Fibroblast of lung (primary cell): ENCODE measurements at regions not wholly inside any gene's neighbourhood (a gene's known extent, or its start where the extent isn't known, plus 50 kb on each side); places are given as distances from the start of the nearest gene placed in this dataset.
A peak's percentile ranks its signal among the peaks of the same experiment; 100 is the strongest.

Experiments used
- DNase-seq, 2 donors: peaks; one replicate each; pipeline versions ENCODE4 v3.0.0 to v3.0.0-alpha.2; 2010; ENCODE audit warnings: low read depth in 2 of 2
- H2AFZ ChIP-seq: 2 replicates; pipeline ENCODE4 v1.5.1; 2012; ENCODE audit warnings: low read length, control low read depth, inconsistent platforms
- H3K27ac ChIP-seq: 2 replicates; pipeline ENCODE4 v1.5.1; 2011; ENCODE audit warnings: low read length, control low read depth; ENCODE audit not compliant: insufficient read depth
- H3K27me3 ChIP-seq: 2 replicates; pipeline ENCODE4 v1.5.1; 2011; ENCODE audit warnings: mild to moderate bottlenecking, low read length; ENCODE audit not compliant: control insufficient read depth, insufficient read depth
- H3K36me3 ChIP-seq: 2 replicates; pipeline ENCODE4 v1.5.1; 2011; ENCODE audit warnings: low read length; ENCODE audit not compliant: control insufficient read depth, insufficient read depth
- H3K4me1 ChIP-seq: 2 replicates; pipeline ENCODE4 v1.5.1; 2011; ENCODE audit warnings: low read length; ENCODE audit not compliant: control insufficient read depth, insufficient read depth; ENCODE audit errors: extremely low read depth
- H3K4me2 ChIP-seq: 2 replicates; pipeline ENCODE4 v1.5.1; 2011; ENCODE audit warnings: low read length, control low read depth; ENCODE audit not compliant: insufficient read depth; ENCODE audit errors: extremely low read depth
- H3K4me3 ChIP-seq, 4 experiments: fragments of 200-600 bp in 1 of 4; sonication (generic) in 1 of 4; replicated peaks in 1 of 4; 2 replicates each; pipeline ENCODE4 v1.5.1; 2011 to 2016; ENCODE audit warnings: low read length in 4 of 4, low read depth in 3 of 4, mild to moderate bottlenecking in 3 of 4, control low read depth in 2 of 4, inconsistent platforms in 1 of 4, mixed read lengths in 1 of 4; ENCODE audit not compliant: insufficient read depth in 1 of 4; ENCODE audit errors: control extremely low read depth in 1 of 4
- H3K79me2 ChIP-seq: 2 replicates; pipeline ENCODE4 v1.5.1; 2012; ENCODE audit warnings: mild to moderate bottlenecking, low read length, inconsistent platforms; ENCODE audit not compliant: control insufficient read depth, insufficient read depth
- H3K9ac ChIP-seq: 2 replicates; pipeline ENCODE4 v1.5.1; 2011; ENCODE audit warnings: mild to moderate bottlenecking, low read length, control low read depth; ENCODE audit not compliant: insufficient read depth
- H3K9me3 ChIP-seq: 2 replicates; pipeline ENCODE4 v1.5.1; 2012; ENCODE audit warnings: low read depth, low read length; ENCODE audit not compliant: control insufficient read depth, insufficient read depth
- H4K20me1 ChIP-seq: 2 replicates; pipeline ENCODE4 v1.5.1; 2011; ENCODE audit warnings: low read length; ENCODE audit not compliant: control insufficient read depth, insufficient read depth; ENCODE audit errors: extremely low read depth
- EZH2 ChIP-seq: IDR thresholded peaks from 2 replicates; pipeline ENCODE4 v1.5.1; 2012; ENCODE audit warnings: low read length, control low read depth, mild to moderate bottlenecking; ENCODE audit errors: missing control alignments
- TF ChIP-seq, protein P1 (sequence below), 2 donors: IDR thresholded peaks in 1 of 2; conservative IDR thresholded peaks in 1 of 2; 1 replicate in 1 of 2; 2 replicates in 1 of 2; pipeline ENCODE4 v1.5.1; 2011 to 2012; ENCODE audit warnings: low read length in 2 of 2, control low read depth in 1 of 2, inconsistent platforms in 1 of 2, low read depth in 1 of 2, mild to moderate bottlenecking in 1 of 2

DNA sequence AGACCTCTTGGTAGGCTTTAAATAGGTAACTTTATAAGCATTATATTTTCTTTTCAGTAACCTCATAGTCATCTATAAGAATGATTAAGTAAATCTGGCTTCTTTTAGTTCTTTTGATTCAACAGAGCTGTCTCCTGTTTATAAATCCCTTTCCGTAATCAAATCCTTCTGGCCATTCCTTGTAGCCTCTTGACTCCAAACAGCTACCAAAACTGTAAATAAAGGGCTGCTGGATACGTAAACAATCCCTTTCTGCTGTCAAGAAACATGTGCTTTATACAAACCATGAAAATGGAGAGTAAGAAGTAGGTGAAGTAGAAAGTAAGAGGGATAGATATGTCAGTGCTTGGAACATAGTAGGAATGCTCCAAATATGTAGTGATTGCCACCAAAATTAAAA lies 183.2 kb upstream of the CASK start:
- H2AFZ ChIP-seq, result no peak overlapping the region
- no peaks in the 10 kb centered on the region for H4K20me1 ChIP-seq
- peak in 1 of 2 donors; percentile 27 for DNase-seq
- no peak overlapping the region for H3K4me2 ChIP-seq
- H3K9ac ChIP-seq, result no peak overlapping the region
- no peaks in the 10 kb centered on the region for H3K79me2 ChIP-seq
- H3K36me3 ChIP-seq, result no peaks in the 10 kb centered on the region
- no peaks in the 10 kb centered on the region for H3K4me1 ChIP-seq
- no peak for TF ChIP-seq EZH2
- TF ChIP-seq, protein P1, sequence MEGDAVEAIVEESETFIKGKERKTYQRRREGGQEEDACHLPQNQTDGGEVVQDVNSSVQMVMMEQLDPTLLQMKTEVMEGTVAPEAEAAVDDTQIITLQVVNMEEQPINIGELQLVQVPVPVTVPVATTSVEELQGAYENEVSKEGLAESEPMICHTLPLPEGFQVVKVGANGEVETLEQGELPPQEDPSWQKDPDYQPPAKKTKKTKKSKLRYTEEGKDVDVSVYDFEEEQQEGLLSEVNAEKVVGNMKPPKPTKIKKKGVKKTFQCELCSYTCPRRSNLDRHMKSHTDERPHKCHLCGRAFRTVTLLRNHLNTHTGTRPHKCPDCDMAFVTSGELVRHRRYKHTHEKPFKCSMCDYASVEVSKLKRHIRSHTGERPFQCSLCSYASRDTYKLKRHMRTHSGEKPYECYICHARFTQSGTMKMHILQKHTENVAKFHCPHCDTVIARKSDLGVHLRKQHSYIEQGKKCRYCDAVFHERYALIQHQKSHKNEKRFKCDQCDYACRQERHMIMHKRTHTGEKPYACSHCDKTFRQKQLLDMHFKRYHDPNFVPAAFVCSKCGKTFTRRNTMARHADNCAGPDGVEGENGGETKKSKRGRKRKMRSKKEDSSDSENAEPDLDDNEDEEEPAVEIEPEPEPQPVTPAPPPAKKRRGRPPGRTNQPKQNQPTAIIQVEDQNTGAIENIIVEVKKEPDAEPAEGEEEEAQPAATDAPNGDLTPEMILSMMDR (conservative IDR thresholded peaks at IDR 0.05 in 1 of 2, IDR thresholded peaks at IDR 0.05 in 1 of 2; ENCODE audit: low read depth in 1 of 2, low read length in 2 of 2), result no peak
- H3K4me3 ChIP-seq, result no peak overlapping the region
- no peak overlapping the region for H3K27ac ChIP-seq
- H3K27me3 ChIP-seq, result no peaks in the 10 kb centered on the region
- no peaks in the 10 kb centered on the region for H3K9me3 ChIP-seq

DNA sequence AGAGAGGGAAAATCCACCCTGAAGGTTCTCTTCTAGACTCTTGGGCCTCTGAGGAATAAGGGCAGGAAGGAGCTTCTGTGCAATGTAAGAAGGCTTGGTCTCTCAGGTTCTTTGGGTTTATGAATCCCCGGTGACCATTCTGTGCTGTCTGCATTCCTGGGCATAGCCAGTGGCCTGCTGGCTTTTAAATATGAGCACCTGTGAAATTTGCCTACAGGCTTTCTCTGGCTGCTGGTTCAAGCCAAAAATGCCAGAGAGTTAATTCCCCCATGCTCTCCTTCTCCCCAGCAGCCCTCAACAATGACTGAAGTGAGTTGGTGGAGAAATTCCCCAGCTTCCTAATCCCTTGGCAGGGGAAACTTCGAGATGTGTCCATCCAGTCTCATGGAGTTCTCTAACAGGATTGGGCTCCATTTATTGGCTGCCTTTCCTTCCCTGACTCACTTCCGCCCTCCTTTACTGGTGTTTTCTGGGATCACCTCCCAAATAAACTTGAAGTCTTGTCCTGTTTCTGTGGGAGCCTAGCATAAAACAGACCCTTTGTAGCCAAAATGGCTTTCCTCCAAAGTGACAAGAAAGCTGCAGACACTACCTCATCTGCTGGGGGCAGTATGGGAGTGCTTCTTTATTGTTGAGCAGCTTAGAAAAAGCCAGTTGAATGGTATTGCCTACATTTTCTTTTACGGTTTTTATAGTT lies 179.4 kb upstream of the CASK start:
- Histone ChIP-seq H3K36me3 (no peaks in the 10 kb centered on the region), H3K9me3 (no peaks in the 10 kb centered on the region), H4K20me1 (no peaks in the 10 kb centered on the region), H3K27me3 (no peaks in the 10 kb centered on the region), H2AFZ (no peak overlapping the region), H3K4me3 (no peak overlapping the region), H3K4me1 (no peaks in the 10 kb centered on the region), H3K4me2 (no peak overlapping the region), H3K79me2 (no peaks in the 10 kb centered on the region), H3K9ac (no peak overlapping the region), H3K27ac (no peak overlapping the region)
- peak in 1 of 2 donors; percentile 47 for DNase-seq
- TF ChIP-seq, protein P1 (conservative IDR thresholded peaks at IDR 0.05 in 1 of 2, IDR thresholded peaks at IDR 0.05 in 1 of 2; ENCODE audit: low read depth in 1 of 2, low read length in 2 of 2), result no peak
- no peak for TF ChIP-seq EZH2

DNA sequence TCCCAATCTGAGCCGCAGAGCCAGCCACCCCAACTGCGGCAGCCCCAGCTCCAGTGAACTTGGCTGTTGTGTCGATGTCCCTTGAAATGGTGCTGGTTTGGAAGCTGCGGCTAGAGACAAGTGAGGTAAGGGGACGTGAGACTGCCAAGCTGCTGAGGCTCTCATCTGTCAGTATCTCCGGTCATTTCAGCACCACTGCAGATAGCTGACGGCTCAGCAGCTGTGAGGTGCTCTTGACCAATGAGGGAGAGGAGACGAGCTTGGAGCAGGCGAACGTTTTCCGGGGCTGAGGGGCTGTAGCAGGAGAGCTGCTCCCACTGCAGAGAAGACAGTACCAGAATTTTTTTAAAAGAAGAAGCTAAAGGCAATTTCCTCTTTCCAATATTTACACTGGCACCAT lies 175.5 kb upstream of the CASK start:
- H3K4me2 ChIP-seq, result no peak overlapping the region
- no peaks in the 10 kb centered on the region for H3K79me2 ChIP-seq
- no peaks in the 10 kb centered on the region for H3K36me3 ChIP-seq
- H3K27me3 ChIP-seq, result no peaks in the 10 kb centered on the region
- no peaks in the 10 kb centered on the region for H3K4me1 ChIP-seq
- DNase-seq, result no peak
- H4K20me1 ChIP-seq, result no peaks in the 10 kb centered on the region
- TF ChIP-seq EZH2, result no peak
- TF ChIP-seq, protein P1 (conservative IDR thresholded peaks at IDR 0.05 in 1 of 2, IDR thresholded peaks at IDR 0.05 in 1 of 2; ENCODE audit: low read depth in 1 of 2, low read length in 2 of 2), result no peak
- H3K9ac ChIP-seq, result no peak overlapping the region
- no peaks in the 10 kb centered on the region for H3K9me3 ChIP-seq
- H3K4me3 ChIP-seq, result no peak overlapping the region
- H3K27ac ChIP-seq, result no peak overlapping the region
- H2AFZ ChIP-seq, result no peak overlapping the region
